CD4-positive, CD25-positive, alpha-beta regulatory T cell (primary cell): ENCODE measurements at regions not wholly inside any gene's neighbourhood (a gene's known extent, or its start where the extent isn't known, plus 50 kb on each side); places are given as distances from the start of the nearest gene placed in this dataset.

Experiments used
- ATAC-seq, 2 donors: fragments of 150-1000 bp; cut with Tn5 transposase; one replicate each; pipeline ENCODE4 v1.10.0; 2021; ENCODE audit warnings: low read depth in 2 of 2, moderate number of reproducible peaks in 2 of 2, moderate library complexity in 1 of 2
- DNase-seq, 3 donors: peaks; one replicate each; pipeline versions ENCODE4 v3.0.0 to v3.0.0-alpha.2; 2012 to 2022; ENCODE audit warnings: mixed read lengths in 1 of 3
- H3K27ac ChIP-seq: one replicate; pipeline ENCODE4 v1.7.0; 2013; ENCODE audit warnings: mild to moderate bottlenecking, low read length; ENCODE audit not compliant: insufficient read depth, poor library complexity, severe bottlenecking
- H3K27me3 ChIP-seq: one replicate; pipeline ENCODE4 v1.7.0; 2013; ENCODE audit warnings: low read length; ENCODE audit not compliant: control insufficient read depth, insufficient read depth
- H3K36me3 ChIP-seq: one replicate; pipeline ENCODE4 v1.7.0; 2013; ENCODE audit warnings: mild to moderate bottlenecking, low read length, moderate library complexity; ENCODE audit not compliant: control insufficient read depth, insufficient read depth
- H3K4me1 ChIP-seq: 2 replicates; pipeline ENCODE4 v1.7.0; 2013; ENCODE audit warnings: mild to moderate bottlenecking, low read length; ENCODE audit not compliant: insufficient read depth, control insufficient read depth, poor library complexity, severe bottlenecking
- H3K4me3 ChIP-seq: one replicate; pipeline ENCODE4 v1.7.0; 2013; ENCODE audit warnings: low read depth, mild to moderate bottlenecking, low read length, moderate library complexity
- H3K9me3 ChIP-seq, 2 experiments: 1 replicate in 1 of 2; 2 replicates in 1 of 2; pipeline ENCODE4 v1.7.0; 2013; ENCODE audit warnings: low read length in 2 of 2, mild to moderate bottlenecking in 1 of 2, moderate library complexity in 1 of 2; ENCODE audit not compliant: control insufficient read depth in 2 of 2
- H3K27ac Mint-ChIP-seq, 3 donors: one replicate each; pipeline ENCODE4 v1.8.0; 2020 to 2022; ENCODE audit warnings: mild to moderate bottlenecking in 3 of 3, mixed read lengths in 3 of 3, moderate library complexity in 2 of 3
- H3K27me3 Mint-ChIP-seq: one replicate; pipeline ENCODE4 v1.8.0; 2022; ENCODE audit warnings: mild to moderate bottlenecking, mixed read lengths
- H3K36me3 Mint-ChIP-seq: one replicate; pipeline ENCODE4 v1.8.0; 2020; ENCODE audit warnings: mixed read lengths
- H3K4me1 Mint-ChIP-seq, 4 donors: one replicate each; pipeline ENCODE4 v1.8.0; 2020 to 2022; ENCODE audit warnings: mixed read lengths in 4 of 4, mild to moderate bottlenecking in 1 of 4
- H3K4me3 Mint-ChIP-seq, 4 donors: one replicate each; pipeline ENCODE4 v1.8.0; 2020 to 2022; ENCODE audit warnings: mild to moderate bottlenecking in 4 of 4, mixed read lengths in 4 of 4, moderate library complexity in 3 of 4
- H3K9me3 Mint-ChIP-seq, 7 donors: one replicate each; pipeline ENCODE4 v1.8.0; 2020 to 2022; ENCODE audit warnings: mixed read lengths in 7 of 7, mild to moderate bottlenecking in 3 of 7, moderate library complexity in 2 of 7

GRCh38 chr11:23679041-23679440 is 817.8 kb upstream of the LUZP2 start:
- no peak overlapping the region for H3K27ac ChIP-seq
- Mint-ChIP-seq H3K4me1 (no peaks in the 10 kb centered on the region), H3K4me3 (no peak overlapping the region), H3K9me3 (peaks cover 0 to 19% (median 7%) of the 10 kb centered on the region in 7 donors), H3K36me3 (no peaks in the 10 kb centered on the region), H3K27me3 (no peaks in the 10 kb centered on the region), H3K27ac (no peak overlapping the region)
- peaks cover 3 to 8% of the 10 kb centered on the region in 2 experiments for H3K9me3 ChIP-seq
- ATAC-seq: no peak
- no peak overlapping the region for H3K4me3 ChIP-seq
- no peaks in the 10 kb centered on the region for H3K36me3 ChIP-seq
- DNase-seq: no peak
- H3K4me1 ChIP-seq: no peaks in the 10 kb centered on the region
- no peaks in the 10 kb centered on the region for H3K27me3 ChIP-seq

GRCh38 chr11:23679981-23680380 is 816.9 kb upstream of the LUZP2 start:
- DNase-seq: no peak
- Mint-ChIP-seq H3K4me3 (no peak overlapping the region), H3K9me3 (peaks cover 0 to 17% (median 7%) of the 10 kb centered on the region in 7 donors), H3K27ac (no peak overlapping the region), H3K36me3 (no peaks in the 10 kb centered on the region), H3K4me1 (no peaks in the 10 kb centered on the region), H3K27me3 (no peaks in the 10 kb centered on the region)
- ATAC-seq: no peak
- Histone ChIP-seq H3K27ac (no peak overlapping the region), H3K36me3 (no peaks in the 10 kb centered on the region), H3K4me1 (no peaks in the 10 kb centered on the region), H3K27me3 (no peaks in the 10 kb centered on the region), H3K4me3 (no peak overlapping the region), H3K9me3 (peaks cover 0 to 8% of the 10 kb centered on the region in 2 experiments)

GRCh38 chr11:23680488-23681230 is 816.2 kb upstream of the LUZP2 start:
- DNase-seq (no peak), ATAC-seq (no peak)
- no peak overlapping the region for H3K27ac ChIP-seq
- no peaks in the 10 kb centered on the region for H3K27me3 ChIP-seq
- no peaks in the 10 kb centered on the region for H3K4me1 ChIP-seq
- no peak overlapping the region for H3K4me3 ChIP-seq
- no peaks in the 10 kb centered on the region for H3K4me1 Mint-ChIP-seq
- H3K9me3 ChIP-seq: peaks cover 0 to 13% of the 10 kb centered on the region in 2 experiments
- no peak overlapping the region for H3K4me3 Mint-ChIP-seq
- no peak overlapping the region for H3K27ac Mint-ChIP-seq
- no peaks in the 10 kb centered on the region for H3K36me3 Mint-ChIP-seq
- peaks cover 0 to 10% (median 6%) of the 10 kb centered on the region in 7 donors for H3K9me3 Mint-ChIP-seq
- H3K27me3 Mint-ChIP-seq: no peaks in the 10 kb centered on the region
- no peaks in the 10 kb centered on the region for H3K36me3 ChIP-seq

- H3K36me3 ChIP-seq: no peaks in the 10 kb centered on the region
- H3K4me3 ChIP-seq: no peak overlapping the region
- H3K9me3 Mint-ChIP-seq: peaks cover 0 to 17% (median 7%) of the 10 kb centered on the region in 7 donors
- no peaks in the 10 kb centered on the region for H3K36me3 Mint-ChIP-seq
- no peaks in the 10 kb centered on the region for H3K27me3 ChIP-seq
- no peak overlapping the region for H3K4me3 Mint-ChIP-seq
- H3K9me3 ChIP-seq: peaks cover 2 to 10% of the 10 kb centered on the region in 2 experiments
- H3K4me1 Mint-ChIP-seq: no peaks in the 10 kb centered on the region
- ATAC-seq (no peak), DNase-seq (no peak)
- no peak overlapping the region for H3K27ac ChIP-seq
- H3K27ac Mint-ChIP-seq: no peak overlapping the region
- H3K27me3 Mint-ChIP-seq: no peaks in the 10 kb centered on the region
- H3K4me1 ChIP-seq: no peaks in the 10 kb centered on the region
These were observed 812.2 kb upstream of the LUZP2 start for GRCh38 chr11:23684701-23685100.

- peaks cover 0 to 25% (median 7%) of the 10 kb centered on the region in 7 donors for H3K9me3 Mint-ChIP-seq
- H3K36me3 Mint-ChIP-seq: no peaks in the 10 kb centered on the region
- no peak overlapping the region for H3K27ac ChIP-seq
- H3K27ac Mint-ChIP-seq: no peak overlapping the region
- H3K36me3 ChIP-seq: no peaks in the 10 kb centered on the region
- no peaks in the 10 kb centered on the region for H3K4me1 ChIP-seq
- no peak overlapping the region for H3K4me3 ChIP-seq
- DNase-seq: no peak
- peaks cover 2 to 8% of the 10 kb centered on the region in 2 experiments for H3K9me3 ChIP-seq
- ATAC-seq: no peak
- no peaks in the 10 kb centered on the region for H3K27me3 Mint-ChIP-seq
- no peaks in the 10 kb centered on the region for H3K27me3 ChIP-seq
- no peaks in the 10 kb centered on the region for H3K4me1 Mint-ChIP-seq
- no peak overlapping the region for H3K4me3 Mint-ChIP-seq
These were observed 808.9 kb upstream of the LUZP2 start for GRCh38 chr11:23687991-23688390.

- H3K27me3 ChIP-seq: no peaks in the 10 kb centered on the region
- no peak overlapping the region for H3K27ac Mint-ChIP-seq
- no peak overlapping the region for H3K27ac ChIP-seq
- no peaks in the 10 kb centered on the region for H3K4me1 ChIP-seq
- peaks cover 0 to 25% (median 5%) of the 10 kb centered on the region in 7 donors for H3K9me3 Mint-ChIP-seq
- peaks cover 2 to 8% of the 10 kb centered on the region in 2 experiments for H3K9me3 ChIP-seq
- DNase-seq: no peak
- no peak for ATAC-seq
- no peaks in the 10 kb centered on the region for H3K36me3 ChIP-seq
- H3K27me3 Mint-ChIP-seq: no peaks in the 10 kb centered on the region
- H3K4me1 Mint-ChIP-seq: no peaks in the 10 kb centered on the region
- H3K36me3 Mint-ChIP-seq: no peaks in the 10 kb centered on the region
- H3K4me3 ChIP-seq: no peak overlapping the region
- no peak overlapping the region for H3K4me3 Mint-ChIP-seq
These were observed 808.4 kb upstream of the LUZP2 start for GRCh38 chr11:23688411-23688810.

- no peak overlapping the region for H3K4me3 ChIP-seq
- Mint-ChIP-seq H3K27ac (no peak overlapping the region), H3K27me3 (no peaks in the 10 kb centered on the region), H3K4me1 (no peaks in the 10 kb centered on the region), H3K36me3 (no peaks in the 10 kb centered on the region), H3K9me3 (peaks cover 0 to 29% (median 6%) of the 10 kb centered on the region in 7 donors), H3K4me3 (no peak overlapping the region)
- no peak for DNase-seq
- no peaks in the 10 kb centered on the region for H3K4me1 ChIP-seq
- no peak overlapping the region for H3K27ac ChIP-seq
- no peaks in the 10 kb centered on the region for H3K27me3 ChIP-seq
- no peak for ATAC-seq
- peaks cover 2 to 8% of the 10 kb centered on the region in 2 experiments for H3K9me3 ChIP-seq
- H3K36me3 ChIP-seq: no peaks in the 10 kb centered on the region
These were observed 808.0 kb upstream of the LUZP2 start for GRCh38 chr11:23688835-23689234.
